HG02970 (cell line): ENCODE measurements at regions not wholly inside any gene's neighbourhood (a gene's known extent, or its start where the extent isn't known, plus 50 kb on each side); places are given as distances from the start of the nearest gene placed in this dataset.
"Not testable (repeated sequence)": the region's sequence is repeated elsewhere in the genome, so short reads cannot be mapped to it uniquely, and the experiment has no call there.

Experiments
- ATAC-seq: cut with Tn5 transposase; IDR thresholded peaks from one replicate; pipeline ENCODE4 v1.9.1; 2021; ENCODE audit warnings: mild to moderate bottlenecking, moderate library complexity, moderate number of reproducible peaks; ENCODE audit not compliant: unreplicated experiment, low FRiP score

GRCh38 chr12:83349907-83350611 lies 663.4 kb downstream of the TMTC2 start:
- no peak for ATAC-seq

DNA sequence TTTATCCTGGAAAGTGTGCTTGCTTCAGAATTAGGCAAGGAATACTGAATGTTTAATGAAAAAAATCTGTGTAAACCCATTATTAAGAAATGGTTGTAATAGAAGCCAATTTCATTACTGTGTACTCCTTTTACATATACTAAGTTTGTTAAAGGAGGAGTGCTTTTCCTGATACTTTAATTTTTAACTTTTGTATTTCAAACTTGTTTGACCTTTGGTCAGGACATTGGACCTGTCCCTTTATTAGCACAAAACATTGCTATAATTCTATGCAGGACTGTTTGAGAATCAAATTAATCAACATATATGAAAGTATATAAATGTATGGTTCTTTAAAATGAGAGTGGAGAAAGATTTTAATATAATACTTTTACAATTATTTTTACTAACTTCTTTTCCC lies 659.6 kb downstream of the TMTC2 start:
- no peak for ATAC-seq

DNA sequence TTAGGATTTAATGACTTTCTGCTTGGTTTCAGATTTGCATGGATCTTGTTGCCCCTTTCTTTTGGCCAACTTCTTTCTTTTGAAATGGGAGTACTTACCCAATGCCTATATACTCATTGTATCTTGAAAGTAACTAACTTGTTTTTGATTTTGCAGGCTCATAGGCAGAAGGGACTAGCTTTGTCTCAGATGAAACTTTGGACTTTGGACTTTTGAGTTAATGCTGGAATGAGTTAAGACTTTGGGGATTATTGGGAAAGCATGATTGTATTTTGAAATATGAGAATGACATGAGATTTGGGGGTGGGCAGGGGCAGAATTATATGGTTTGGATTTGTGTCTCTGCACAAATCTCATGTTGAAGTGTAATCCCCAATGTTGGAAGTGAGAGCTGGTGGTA lies 657.1 kb downstream of the TMTC2 start:
- no peak for ATAC-seq

- ATAC-seq = no peak
Measured at GRCh38 chr12:83335748-83336147, 649.0 kb downstream of the TMTC2 start.

DNA sequence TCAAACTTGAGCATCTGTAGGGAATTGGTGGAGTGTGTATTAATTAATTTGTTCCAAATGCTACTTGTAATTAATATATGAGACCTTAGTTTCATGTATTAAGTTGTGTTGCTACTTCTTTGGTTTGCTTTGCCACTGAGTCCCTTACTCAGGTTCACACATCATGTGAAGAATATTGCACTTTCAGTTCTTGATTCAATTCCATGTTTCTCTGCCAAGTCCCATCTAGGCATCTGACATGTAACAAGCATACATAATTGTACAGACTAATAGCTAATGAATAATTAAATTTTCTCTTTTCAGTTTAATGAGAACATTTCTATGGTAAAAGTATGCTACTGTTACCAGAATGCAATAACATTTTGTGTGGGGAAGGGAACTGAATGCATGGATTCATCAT lies 640.0 kb downstream of the TMTC2 start:
- ATAC-seq = no peak

DNA sequence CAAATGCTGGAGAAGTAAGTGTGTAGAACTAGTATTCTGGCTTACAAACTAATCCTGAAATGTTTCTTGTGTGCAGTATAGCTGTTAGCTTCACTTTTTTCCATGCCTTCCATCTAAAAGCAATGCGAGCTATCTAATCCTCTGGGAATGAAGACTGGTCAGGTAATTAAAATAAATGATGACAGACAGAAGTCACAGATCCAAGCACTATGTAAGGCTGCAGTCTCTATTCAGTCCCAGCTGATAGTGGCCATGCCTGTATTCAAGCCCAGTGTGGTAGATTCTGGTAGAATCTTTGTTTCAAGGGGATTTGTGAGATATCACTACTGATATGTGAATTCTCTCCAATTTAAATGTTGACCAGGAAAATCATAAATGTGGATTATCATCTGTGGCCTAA lies 637.2 kb downstream of the TMTC2 start:
- ATAC-seq = no peak

DNA sequence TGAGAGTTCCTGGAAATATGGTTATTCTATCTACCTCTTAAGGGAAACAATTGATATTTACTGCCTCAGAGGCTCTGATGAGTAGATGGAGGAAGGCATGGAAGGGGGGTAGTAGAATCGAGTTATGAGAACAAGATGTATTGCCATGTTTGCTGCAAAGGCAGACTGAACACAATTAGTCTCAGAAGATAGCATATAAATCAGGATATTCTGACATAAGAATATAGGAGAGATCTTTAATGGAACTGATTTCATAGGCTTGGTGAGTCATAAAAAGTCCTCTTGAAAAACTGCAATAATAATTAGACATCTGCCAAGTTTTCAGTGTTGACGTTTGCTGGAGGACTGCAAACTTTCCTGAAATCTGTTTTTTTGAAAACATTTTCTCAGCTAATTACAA lies 636.1 kb downstream of the TMTC2 start:
- ATAC-seq = no peak

GRCh38 chr12:83321971-83322370 lies 635.3 kb downstream of the TMTC2 start:
- no peak for ATAC-seq

GRCh38 chr12:83320350-83320749 lies 633.6 kb downstream of the TMTC2 start:
- ATAC-seq = no peak

DNA sequence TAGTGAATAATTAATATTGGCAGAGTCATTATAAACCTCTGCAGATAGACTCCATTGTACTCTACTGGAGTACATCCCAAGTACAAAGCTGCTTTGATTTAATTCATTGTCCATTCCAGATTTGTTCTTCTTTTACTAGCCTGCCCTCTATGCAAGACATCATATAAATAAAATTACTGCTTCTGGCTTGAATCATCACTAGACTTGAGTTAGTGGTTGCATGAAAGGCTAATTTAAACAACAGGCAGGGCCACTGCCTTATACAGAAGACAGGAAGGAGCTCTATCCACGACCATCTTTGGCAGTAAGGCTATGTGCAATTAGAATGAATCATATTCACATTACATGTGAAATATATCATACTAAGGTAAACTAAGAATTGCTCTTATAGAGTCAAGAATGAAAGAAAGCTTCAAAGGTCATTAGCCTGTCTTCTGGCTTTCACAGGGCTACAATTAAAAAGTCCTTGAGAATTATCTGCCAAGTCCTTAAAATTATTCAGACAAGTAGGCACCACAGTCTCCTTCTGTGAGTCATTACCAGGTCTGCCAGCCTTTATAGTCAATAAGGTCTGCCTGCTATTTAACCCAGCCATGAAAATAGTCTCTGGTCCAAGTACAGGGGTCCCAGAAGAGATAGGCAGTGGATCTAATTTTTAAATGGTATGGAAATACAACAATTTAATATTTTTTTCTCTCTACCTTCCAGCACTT lies 631.8 kb downstream of the TMTC2 start:
- ATAC-seq = no peak

- ATAC-seq = no peak
Measured at GRCh38 chr12:83317595-83317994, 630.9 kb downstream of the TMTC2 start.

DNA sequence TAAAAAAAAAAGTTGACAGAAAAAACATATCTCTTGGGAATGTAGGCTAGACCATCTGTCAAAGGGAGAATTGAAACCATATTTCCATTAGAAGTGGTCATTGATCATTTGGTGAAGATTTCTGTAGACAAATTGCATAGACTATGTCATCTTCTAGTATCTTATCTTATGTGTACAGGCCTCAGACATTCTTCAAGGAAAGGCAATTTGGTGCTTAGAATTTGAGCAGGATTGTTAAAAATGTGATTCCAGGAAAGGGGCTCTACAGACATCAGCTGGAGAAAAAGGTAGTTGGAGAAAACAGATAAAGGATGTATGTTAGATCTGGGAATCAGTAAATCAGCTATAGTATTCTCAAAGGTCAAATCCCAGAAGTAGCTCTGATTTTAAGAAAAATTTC lies 627.1 kb downstream of the TMTC2 start:
- no peak for ATAC-seq

- no peak for ATAC-seq
Measured at GRCh38 chr12:83313322-83313721, 626.6 kb downstream of the TMTC2 start.

DNA sequence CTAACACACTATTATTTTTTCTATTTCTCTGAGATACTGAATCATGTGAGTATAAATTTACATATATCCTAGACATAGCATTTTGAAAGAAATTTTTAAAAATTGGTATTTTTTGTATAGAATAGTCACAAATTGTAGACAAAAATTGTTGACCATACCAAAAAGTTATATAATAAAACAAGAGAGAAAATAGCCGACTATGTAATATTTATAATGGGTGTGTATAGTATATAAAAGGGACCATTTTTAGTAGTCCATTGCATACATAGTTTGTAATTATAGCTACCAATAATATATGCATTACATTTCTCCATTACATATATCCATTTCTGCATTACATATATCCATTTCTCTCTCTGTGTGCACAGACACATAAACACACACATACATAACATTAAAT lies 590.2 kb downstream of the TMTC2 start:
- ATAC-seq = no peak

DNA sequence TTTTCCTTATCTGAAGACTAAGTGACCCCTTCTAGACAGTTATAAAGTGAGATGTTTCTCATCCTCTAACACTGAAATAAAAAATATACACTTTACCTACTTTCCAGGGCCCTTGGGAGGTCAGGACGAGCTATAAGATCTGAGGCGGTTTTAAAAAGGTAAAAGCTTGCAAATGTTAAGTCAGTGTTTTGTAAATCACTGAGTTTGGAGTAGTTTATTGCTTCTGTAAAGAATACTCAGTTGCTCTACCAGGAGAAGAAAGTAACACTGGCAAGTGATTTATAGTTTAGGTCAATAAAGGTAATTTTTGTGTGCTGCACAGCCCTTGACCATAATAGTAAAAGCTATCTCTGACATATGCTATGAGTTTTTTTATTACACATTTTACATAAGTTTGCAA lies 584.5 kb downstream of the TMTC2 start:
- ATAC-seq = no peak

DNA sequence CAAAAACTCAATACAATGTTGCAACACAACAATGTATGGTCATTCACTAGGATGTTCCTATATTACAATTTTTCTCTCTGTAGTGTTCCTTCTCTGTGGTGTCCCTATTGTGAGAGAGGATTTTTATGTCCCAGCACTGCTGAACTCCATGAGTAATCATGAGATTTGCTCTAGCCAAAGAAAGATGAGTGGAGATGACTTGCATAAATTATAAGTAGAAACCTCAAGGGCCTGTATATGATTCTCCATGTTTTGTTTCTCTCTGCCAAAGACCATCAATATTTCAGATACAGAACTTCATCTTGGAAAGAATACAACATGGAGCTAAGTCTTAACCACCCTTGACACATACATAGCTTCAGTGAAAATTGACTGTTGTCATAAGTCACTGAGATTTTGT lies 579.1 kb downstream of the TMTC2 start:
- ATAC-seq = no peak

GRCh38 chr12:83261998-83262397 lies 575.3 kb downstream of the TMTC2 start:
- ATAC-seq = no peak

- ATAC-seq = not testable (repeated sequence)
Measured at GRCh38 chr12:83260126-83260525, 573.4 kb downstream of the TMTC2 start.

- ATAC-seq = no peak
Measured at GRCh38 chr12:83257726-83258125, 571.0 kb downstream of the TMTC2 start.

GRCh38 chr12:83256562-83256961 lies 569.9 kb downstream of the TMTC2 start:
- ATAC-seq = no peak

DNA sequence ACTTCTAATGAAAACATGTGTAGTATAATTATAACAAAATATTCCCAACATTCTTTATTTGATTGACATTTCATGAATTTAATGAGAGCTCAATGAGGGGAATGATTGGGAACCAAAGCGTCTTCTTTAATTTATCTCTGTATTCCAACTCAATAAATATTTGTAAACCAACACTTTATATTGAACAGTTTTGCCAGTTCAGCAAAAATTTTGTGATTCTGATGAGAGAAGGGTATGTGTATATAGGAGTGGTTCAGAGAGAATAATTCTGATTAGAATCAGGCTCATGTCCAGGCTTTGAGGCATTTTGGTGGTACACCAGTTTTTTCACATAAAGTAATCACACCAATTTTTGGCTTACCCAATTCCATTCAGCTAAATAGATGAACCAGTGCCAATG lies 564.2 kb downstream of the TMTC2 start:
- no peak for ATAC-seq

- ATAC-seq = no peak
Measured at GRCh38 chr12:83245156-83245555, 558.5 kb downstream of the TMTC2 start.
